ENCODE measurements at regions not wholly inside any gene's neighbourhood (a gene's known extent, or its start where the extent isn't known, plus 50 kb on each side); places are given as distances from the start of the nearest gene placed in this dataset.

DNA sequence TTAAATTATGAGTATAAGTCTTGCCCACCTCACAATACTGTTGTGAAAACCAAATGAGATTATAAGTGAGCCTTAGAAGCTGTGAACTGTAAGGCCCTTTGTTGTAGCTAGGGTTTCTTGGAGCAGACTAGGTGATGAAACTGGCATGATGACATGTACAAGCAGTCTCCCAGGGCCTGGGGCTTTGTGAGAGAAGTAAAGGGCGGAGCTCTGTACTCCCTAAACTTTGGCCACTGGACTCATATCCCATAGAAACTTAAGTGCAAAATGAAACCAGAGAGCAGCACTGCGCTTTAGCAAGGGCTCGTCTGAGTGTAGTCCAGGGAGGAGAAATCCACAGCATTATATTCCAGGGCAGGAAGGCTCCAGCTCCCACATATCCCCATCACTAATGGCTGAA is 385.6 kb upstream of the FGF16 start:
- TF ChIP-seq CTCF (IDR thresholded peaks at IDR 0.05; ENCODE audit: low read depth, low read length) (no peak), EZH2phosphoT487 (IDR thresholded peaks at IDR 0.05; ENCODE audit: low read depth) (no peak)

All from OCI-LY3 (cell line).